CD4-positive, alpha-beta T cell treated with Interleukin-15 for 1 hour (primary cell): ENCODE measurements at regions not wholly inside any gene's neighbourhood (a gene's known extent, or its start where the extent isn't known, plus 50 kb on each side); places are given as distances from the start of the nearest gene placed in this dataset.

Source experiments
- DNase-seq: peaks from one replicate; pipeline ENCODE4 v3.0.0-alpha.2; 2020

DNA sequence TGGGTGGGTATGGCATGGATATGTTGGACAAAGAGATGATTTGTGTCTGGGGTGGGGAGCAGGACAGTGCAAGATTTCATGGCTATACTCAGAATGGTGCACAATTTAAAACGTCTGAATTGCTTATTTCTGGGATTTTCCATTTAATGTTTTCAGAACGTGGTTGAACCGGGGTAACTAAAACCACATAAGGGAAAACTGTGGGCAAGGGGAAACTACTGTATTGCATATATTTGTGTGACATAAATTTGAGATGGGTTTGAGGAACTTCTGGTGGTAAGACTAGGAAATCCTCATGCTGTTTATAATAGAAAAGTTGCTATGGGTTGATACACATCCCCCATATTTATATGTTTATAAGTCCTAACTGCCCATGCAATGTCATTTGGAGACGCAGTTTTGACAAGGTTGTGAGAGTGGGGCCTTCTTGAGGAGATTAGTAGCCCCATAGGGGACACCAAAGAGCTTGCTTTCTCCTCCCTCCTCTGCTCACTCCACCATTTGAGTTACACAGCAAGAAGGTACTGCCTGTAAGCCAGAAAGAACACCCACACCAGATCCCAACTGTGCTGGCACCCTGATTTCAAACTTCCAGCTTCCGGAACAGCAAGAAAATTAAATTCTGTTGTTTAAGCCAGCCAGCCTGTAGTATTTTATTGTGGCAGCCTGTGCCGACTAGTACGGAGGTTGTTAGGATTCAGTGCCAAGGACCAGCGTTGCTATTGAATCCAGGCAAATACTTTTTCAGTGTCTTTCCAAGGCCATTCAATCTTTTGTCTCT lies 2118.9 kb downstream of the MAT2B start:
- no peak for DNase-seq

DNA sequence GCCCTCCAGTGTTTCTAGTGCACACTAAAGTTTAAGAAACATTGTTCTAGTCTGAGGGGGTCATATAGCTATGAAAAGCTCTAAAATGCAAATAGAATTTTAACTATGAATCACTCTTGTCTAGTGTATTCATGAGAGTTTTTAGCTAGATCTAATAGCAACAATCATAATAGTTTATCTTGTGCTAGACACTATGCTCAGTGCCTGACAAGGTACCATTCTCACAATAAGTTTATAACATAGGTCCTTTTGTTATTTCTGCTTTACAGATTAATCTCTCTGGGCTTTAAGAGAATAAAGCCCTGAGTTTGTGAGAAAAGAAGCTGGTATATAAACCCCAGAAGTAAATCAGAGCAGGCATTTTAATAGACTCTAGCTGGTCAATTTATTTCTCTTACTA lies 2120.7 kb downstream of the MAT2B start:
- no peak for DNase-seq

DNA sequence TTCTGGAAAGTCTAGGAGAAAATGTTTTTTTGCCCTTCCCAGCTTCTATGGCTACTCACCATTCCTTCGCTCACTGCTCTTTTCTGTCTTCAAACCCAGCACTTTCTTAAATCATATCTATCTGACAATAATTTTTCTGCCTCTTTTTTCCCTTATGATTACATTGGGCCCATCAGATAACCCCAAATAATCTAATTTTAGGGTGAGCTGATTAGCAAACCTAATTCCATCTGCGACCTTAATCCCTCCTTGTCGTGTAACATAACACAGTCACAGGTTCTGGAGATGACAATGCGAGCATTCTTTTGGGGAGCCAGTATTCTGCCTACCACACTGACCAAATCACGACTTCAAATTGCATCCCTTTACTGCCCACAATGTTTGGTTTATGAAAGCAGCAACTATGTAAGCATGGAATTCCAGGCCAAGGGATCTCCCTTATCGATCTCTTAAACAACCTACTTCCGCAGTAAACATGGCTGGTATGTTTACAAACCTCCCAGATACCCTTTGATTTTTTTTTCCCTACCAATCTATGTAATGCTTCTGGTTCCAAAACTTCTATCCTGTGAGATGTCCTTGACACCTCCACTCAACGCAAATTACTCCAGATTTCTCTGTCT lies 2122.2 kb downstream of the MAT2B start:
- no peak for DNase-seq

DNA sequence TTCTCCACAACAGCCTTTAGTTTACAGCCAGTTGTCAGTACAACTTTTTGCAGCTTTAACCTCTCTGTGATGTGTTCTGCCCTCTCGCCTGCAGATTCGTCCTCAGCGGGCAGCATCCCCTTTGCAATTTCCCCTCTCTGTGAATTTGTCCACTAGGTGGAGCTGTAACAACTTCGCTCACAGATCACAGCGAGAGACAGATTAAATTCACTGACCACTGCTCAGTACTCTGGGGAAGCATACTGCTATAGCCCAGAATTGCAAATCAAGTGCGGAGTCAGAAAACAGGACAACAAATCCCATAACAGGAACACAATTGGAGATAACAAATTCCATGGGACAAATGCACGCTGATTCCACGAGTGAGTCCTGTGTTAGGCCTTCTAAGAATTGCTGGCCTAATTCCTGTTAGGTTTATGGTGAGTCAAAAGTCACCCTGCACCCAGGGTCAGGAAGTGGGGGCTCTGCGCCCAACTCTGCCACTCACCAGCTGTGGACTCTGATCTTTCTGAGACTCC lies 2124.9 kb downstream of the MAT2B start:
- DNase-seq: no peak

DNA sequence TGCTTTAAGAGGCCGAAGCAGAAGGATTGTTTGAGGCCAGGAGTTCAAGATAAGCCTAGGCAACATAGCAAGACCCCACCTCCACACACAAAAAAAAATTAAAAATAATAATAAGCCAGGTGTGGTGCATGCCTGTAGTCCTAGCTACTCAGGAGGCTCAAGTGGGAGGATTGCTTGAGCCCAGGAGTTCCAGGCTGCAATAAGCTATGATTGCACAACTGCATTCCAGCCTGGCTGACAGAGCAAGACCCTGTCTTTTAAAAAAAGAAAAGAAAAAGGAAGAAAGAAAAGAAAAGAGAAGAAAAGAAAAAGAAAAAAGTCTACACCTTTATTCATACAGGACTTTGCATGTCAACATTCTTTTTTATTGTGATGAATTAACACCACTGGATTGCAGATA lies 2125.8 kb downstream of the MAT2B start:
- no peak for DNase-seq

DNA sequence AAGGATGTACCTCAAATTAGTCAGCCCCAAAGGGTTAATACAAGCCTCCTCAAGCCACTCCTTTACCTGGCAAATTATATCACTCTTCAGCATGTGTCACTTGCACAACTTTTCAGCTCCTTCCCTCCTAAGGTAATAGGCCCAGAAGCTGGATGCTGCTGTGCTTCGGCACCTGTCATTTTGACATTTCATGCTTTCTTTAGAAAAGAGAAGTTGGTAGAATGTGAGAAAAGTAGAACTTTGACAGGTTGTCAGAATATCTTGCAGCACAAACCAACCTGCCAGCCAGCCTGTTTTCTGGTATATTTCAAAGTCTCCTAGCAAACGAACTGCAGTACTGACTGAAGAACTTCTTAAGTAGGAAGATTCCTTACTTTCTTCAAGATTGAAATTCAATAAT lies 2136.9 kb downstream of the MAT2B start:
- DNase-seq: no peak

DNA sequence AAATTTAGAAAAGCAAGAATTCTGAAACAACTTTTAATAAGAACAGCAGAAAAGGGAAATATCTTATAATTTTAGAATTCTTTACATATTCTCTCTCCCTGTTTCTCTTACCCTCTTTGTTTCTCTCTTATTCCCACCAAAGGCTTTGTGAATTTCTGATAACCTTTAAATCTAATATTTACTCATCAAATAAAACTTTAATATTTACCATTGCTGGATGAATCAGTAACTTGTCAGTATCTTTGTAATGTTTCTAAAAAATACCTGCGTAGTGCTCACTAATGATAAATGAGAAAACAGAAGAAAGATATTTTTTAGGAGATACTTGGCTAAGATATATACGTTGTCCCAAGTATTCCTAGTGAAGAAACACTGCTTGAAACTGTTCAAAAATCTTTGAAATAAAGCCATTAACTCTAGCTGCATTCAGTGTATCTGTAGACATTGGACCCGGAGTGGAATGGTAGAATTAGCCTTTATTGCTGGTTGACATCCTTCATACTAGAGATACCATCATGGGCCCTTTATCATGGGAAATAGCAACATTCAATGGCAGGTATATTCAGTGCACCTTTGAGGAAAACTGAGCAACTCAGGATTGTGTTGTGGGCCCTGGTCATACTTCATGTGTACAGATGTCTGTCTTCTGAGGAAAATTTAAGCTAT lies 2160.4 kb downstream of the MAT2B start:
- no peak for DNase-seq

DNA sequence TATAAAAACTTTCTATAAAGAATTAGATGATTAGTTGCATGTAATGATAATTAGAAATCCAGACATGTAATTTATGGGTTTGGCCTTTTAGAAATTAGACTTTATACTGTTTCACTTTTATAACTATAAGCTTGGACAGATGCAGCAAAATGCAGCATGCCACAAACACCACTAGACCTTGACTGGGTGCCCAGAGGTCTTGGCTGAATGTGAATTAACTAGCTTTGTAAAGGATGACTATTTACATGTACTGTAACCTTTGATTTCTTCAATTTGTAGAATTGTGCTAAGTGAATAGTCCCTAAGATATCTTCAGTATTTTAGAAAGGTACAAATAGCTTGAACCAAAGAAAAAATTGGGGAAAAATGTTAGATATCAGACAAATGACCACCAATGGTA lies 2168.1 kb downstream of the MAT2B start:
- no peak for DNase-seq

DNA sequence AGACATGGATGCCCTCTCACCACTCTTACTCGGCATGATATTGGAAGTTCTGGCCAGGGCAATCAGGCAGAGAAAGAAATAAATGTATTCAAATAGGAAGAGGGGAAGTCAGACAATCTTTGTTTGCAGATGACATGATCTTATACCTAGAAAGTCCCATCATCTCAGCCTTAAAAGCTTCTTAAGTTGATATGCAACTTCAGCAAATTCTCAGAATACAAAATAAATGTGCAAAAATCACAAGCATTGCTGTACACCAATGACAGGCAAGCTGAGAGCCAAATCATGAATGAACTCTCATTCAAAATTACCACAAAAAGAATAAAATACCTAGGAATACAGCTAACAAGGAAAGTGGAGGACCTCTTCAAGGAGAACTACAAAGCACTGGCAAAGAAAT lies 2190.4 kb downstream of the MAT2B start:
- DNase-seq: no peak

DNA sequence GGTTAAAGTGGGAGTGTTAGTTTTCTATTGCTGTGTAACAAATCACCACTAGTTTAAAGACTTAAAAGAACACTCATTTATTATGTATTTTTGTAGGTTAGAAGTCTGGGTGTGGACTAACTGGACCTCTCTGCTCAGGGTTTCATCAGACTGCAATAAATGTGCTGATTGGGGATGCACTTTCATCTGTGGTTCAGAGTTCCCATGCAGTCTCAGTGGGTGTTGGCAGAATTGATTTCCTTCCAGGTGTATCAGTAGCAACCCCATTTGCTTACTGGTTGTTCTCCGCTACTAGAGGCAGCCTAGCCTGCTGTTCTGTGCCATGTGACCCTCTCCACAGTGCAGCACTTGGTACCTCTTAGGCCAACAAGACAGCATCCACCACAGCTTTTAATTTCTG lies 2200.5 kb downstream of the MAT2B start:
- DNase-seq: no peak

DNA sequence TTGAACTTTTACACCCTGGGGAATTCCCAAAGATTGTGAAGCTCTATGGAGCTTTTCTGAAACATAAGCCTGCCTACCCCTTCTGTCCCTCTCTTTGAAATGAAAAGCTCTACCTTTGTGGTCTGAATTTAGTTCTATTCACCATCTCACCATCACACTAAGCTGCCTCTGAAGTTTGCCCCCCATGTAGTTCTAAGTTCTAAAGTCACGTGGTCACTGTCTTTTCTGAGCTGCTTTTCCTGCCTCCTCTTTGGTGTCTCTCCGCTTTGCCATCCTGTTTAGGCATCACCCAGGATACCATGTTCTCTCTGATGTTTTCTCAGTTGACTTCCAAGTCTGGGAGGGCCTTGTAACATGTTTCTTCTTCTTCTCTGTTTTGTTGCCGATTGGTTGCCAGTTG lies 2206.6 kb downstream of the MAT2B start:
- no peak for DNase-seq

DNA sequence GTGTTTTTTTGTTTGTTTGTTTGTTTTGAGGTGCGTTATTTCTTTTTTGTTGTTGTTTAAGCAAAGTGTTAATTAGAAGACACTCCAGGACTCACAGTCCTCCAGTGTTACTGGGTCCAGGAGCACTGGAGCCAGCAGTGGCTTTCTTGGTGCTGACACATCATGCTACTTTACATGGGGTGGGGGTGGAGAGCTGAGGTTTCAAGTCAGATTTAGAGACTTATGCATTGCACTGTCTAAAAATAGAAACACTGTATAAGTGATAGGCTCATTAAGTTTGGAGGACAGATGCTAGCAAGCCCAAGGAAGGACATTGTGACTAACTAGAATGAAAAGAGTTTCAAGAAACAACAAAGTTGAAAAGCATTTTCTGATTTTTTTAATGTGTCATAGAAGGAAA lies 2209.2 kb downstream of the MAT2B start:
- no peak for DNase-seq

DNA sequence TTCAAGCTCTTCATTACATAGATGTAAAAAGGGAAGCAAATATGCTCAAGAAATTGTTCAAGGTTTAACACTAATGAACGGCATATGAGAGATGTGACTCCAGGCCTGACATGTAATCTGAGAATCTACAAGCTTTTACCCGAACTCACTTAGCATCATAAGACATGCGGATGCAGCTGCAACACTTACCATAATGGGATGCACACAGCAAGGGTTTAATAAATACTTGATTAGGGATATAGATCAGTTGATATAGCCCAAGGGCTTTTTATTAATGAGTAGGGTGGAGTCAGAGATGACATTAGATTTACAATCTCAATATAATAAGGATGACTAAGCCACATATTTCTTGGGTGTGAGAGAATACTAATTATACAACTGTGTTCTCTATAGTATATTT lies 2215.5 kb downstream of the MAT2B start:
- DNase-seq: no peak

DNA sequence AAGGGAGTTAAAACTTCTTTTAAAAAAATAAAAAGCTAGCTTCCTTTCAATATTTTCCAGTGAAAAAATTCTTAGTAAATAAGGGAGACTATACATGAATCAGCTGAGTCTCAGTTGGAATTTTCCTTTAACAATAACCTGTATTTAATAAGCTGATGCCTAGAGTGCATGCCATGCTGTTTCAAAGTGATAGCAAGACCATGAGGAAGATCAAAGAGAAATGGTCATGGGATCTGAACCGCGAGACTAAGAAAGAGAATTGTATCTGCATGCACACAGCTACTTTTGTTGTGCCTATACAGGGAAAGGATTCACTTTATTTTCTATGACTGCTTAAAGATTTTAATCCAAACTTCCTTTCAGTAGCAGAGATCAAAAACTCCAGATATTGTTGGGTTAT lies 2217.0 kb downstream of the MAT2B start:
- DNase-seq: no peak

DNA sequence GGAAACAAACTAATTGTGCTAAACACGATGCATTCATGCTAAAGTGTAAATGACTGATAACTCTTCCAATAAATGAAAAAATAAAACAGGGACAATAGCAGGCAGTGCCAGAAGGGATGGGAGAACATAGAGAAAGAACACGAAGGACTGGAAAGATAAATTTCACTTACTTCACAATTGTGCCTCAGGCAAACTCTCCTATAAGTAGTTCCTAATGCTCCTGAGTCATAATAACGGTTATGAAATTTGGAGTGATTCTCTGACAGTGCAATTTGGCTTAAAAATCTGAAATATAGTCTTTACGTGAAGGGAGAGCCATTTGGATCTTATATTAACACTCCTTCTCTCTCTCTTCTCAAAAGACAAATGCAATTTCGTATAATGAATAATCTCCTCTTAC lies 2218.5 kb downstream of the MAT2B start:
- DNase-seq: no peak

DNA sequence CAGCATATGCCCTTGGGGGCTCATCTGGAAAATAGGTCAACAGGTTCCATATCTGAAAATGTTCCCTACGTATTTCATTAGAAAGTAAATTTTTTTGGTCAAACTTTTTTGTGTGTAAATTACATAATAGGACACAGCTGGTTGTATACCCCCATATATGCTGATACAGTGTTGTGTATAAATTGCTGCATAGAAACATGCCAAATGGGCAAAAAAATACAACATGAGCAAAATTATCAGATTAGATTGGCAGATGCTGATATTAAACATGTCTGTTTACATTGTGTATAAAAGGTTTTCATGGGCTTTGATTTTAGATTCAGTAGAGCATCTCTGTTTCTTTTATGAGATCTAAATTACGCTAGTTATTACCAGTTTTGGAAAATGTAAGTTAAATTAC lies 2223.0 kb downstream of the MAT2B start:
- no peak for DNase-seq

DNA sequence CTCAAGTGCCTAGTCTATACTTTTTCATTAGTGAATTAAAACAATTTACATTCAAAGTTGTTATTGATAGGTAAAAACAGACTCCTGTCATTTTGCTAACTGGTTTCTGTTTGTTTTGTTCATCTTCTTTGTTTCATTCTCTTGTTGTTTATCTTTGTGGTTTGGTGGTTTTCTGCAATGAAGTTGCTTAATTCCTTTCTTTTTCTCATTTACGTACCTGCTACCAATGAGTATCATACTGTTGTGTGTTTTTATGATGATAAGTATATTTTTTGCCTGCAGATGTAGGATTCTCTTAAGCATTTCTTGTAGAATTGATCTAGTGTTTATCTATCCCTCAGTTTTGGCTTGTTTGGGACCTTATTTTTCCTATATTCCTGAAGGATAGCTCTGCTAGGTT lies 2230.0 kb downstream of the MAT2B start:
- no peak for DNase-seq

DNA sequence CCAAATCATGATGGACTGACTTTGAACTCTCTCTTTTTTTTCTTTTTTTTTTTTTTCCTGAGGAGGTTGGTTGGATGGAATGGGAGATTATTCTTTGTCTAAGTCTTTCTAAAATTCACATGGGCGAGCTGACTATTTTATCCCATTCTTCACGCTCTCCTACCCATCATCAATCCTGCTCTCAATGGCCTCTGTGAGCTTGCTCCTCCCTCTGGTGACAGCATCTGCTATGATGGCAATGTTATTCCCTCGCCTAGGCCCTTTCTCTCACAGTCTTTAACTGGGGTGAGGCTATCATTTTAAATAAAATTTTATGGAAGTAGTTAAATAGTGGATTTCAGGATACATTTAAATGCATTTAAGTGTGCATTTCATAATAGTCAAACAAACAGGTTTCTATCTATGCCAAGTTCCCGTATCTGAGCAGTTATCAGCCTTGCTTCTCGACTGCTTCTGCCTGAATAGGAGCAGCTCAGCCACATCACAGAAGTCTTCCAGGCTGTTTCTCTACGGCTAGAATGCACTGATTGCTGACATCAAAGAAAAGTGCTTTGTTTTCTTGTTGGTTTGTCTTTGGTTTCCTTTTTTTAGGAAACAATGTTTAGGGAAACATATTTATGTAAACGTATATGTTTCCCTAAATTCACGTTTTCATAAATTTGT lies 2233.8 kb downstream of the MAT2B start:
- DNase-seq: no peak

DNA sequence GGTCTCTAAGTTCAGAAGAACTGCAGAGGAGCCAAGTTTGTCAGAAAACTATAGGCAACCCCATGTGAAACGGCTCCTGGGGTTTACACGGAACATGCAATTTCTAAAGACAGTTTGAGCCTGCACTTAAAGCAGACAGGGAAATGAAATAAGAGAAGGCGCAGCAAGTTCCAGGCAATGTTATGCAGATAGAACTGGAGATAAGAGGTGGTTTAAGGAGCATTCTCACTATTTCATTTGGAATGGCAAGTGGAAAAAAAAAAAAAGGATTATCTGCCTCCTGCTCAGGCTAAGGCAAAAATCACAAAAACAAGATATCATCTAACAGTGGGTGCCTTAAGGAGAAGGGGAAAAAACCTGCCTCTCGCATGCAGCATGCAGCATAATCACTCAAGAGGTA lies 2252.4 kb downstream of the MAT2B start:
- no peak for DNase-seq

DNA sequence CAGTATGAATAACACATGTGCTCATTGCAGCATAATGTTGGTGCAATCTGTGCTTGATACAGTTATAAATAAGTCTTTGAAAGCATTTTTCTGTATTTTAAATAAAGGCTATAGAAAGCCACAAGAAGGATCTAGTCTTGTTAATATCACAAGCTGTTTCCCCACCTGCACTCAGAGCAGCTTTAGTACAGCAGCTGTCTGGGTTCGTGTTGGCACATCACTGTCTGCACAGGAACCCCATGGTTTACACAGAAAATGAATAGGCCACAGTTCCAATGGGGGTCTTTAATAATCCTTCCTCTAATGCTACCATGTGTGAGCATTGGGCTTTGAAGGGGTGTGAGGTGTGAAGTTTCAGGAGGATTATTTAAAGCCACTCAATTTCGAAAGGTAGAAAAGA lies 2269.7 kb downstream of the MAT2B start:
- no peak for DNase-seq

DNA sequence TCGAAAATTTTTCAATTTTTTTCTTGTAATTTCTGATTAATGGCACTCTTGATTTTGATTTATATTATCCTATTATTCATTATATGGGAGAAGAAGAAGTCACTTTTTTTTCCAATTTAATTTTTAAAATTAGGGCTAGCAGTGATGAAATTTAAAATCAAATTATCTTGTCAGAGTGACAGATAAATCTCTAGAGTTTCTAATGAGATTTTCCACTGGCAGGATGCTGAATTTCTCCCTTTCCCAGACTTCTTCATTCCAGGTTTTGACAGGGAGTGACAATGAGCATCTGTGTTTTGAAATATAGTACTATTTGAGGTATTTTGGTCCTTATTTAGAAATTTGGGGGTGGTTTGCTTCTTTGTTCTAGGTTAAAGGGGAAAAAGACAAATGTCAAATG lies 2274.1 kb downstream of the MAT2B start:
- DNase-seq: no peak

DNA sequence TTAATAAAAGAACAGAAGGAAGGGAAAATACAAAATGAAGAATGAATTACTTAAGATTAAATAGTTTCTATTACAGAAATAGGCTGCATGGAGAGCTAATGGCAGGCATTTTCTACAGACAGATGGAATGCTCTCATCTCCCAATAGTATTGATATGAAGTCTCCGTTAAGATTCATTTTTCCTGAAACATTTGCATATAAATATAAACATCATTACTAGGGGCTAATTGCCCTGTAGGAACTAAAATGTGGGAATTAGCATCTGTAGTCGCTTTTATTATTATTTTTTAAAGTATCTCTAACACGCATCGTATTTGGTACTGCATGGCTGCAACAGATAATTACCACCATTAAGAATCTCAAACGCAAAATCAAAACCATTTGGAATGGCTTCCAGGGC lies 2275.5 kb downstream of the MAT2B start:
- DNase-seq: no peak

DNA sequence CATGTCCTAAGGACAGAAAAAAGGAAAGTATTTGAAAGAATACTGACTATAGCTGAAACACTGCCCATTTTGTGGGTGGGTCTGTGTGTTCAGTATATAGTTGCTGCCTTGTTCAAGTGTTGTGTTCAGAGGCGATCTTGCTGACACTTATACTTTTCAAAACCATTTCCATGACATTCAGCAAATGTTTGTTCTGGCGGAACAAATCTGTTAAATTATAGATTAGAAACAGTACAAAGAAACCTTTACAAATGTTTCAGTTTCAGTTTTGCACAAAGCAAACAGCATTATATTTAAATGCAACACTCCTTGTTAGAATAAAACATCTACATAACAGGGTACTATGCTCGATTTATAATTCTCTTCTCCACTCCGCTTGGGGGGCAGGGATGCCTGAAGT lies 2276.3 kb downstream of the MAT2B start:
- DNase-seq: no peak

DNA sequence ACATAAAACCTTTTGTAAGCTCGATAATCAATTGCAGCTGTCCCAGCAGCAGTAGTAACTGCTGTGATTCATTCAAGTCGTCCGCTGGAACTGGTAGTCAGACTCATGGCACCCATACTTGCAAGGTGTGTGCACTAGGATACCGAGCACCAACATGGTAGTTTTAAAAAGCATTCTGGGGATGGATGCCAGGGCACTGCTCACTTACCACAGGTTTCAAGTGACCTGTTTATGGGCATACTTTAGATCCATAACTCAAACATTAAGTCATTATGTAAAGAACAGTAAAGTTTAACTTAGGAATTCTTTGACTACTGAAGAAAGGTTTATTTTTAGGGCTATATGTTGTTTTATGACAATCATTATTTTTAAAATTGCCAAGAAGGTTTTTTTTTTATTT lies 2277.6 kb downstream of the MAT2B start:
- no peak for DNase-seq
